ENCODE measurements at regions not wholly inside any gene's neighbourhood (a gene's known extent, or its start where the extent isn't known, plus 50 kb on each side); places are given as distances from the start of the nearest gene placed in this dataset.

- no peak for TF ChIP-seq CTCF (conservative IDR thresholded peaks at IDR 0.05 in 1 of 2, IDR thresholded peaks at IDR 0.05 in 1 of 2; ENCODE audit: extremely low read depth in 1 of 2, insufficient read depth in 1 of 2, low read depth in 1 of 2, low read length in 2 of 2)
- TF ChIP-seq EZH2 (IDR thresholded peaks at IDR 0.05; ENCODE audit: borderline replicate concordance, low read length) = no peak
These were observed 144.2 kb upstream of the HDDC2 start for GRCh38 chr6:125446011-125446410.
